ENCODE measurements at regions not wholly inside any gene's neighbourhood (a gene's known extent, or its start where the extent isn't known, plus 50 kb on each side); places are given as distances from the start of the nearest gene placed in this dataset.

DNA sequence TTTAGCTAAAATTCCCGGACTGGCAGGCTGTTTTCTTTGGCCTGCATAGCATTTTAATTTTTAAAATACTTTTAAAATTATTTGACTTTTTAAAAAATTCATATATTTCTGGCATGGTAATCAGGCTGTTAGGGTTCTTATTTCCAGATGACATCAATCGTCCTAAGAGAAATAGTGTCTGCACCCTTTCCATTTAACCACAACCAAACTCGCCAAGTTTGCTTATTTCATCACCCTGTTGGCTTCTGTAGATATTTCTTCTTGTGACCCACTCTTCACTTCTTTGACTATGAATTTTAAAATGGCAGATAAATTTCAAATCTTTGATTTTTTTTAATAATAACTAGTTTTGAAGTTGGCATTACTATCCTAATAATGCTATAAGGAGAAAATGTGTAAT is 675.7 kb upstream of the FTMT start:
- POLR2A ChIA-PET = no interaction called here
- Histone ChIP-seq H3K9me3 (ENCODE audit: control insufficient read depth, insufficient read depth, low read depth, low read length) (no peaks in the 10 kb centered on the region), H3K4me1 (ENCODE audit: control insufficient read depth, insufficient read depth, low read length) (no peaks in the 10 kb centered on the region), H3K36me3 (ENCODE audit: control insufficient read depth in 2 of 2, insufficient read depth in 1 of 2, low read length in 2 of 2) (no peaks in the 10 kb centered on the region), H3K4me3 (ENCODE audit: low read depth, low read length) (no peak overlapping the region), H3K27ac (ENCODE audit: extremely low read depth, low read depth, low read length) (no peak overlapping the region)
- TF ChIP-seq KLF17 (tag by site-specific recombination; IDR thresholded peaks at IDR 0.05) (no peak), ZNF610 (tag by site-specific recombination; IDR thresholded peaks at IDR 0.05; ENCODE audit: borderline replicate concordance) (no peak), PRDM6 (tag by site-specific recombination; IDR thresholded peaks at IDR 0.05) (no peak), ZBTB8A (tag by site-specific recombination; IDR thresholded peaks at IDR 0.05) (no peak), ZNF658 (tag by site-specific recombination; IDR thresholded peaks at IDR 0.05) (no peak), PRDM2 (tag by site-specific recombination; IDR thresholded peaks at IDR 0.05; ENCODE audit: borderline replicate concordance) (no peak), ZNF626 (tag by site-specific recombination; IDR thresholded peaks at IDR 0.05) (no peak), ATF2 (tag by site-specific recombination; IDR thresholded peaks at IDR 0.05; ENCODE audit: low read depth) (no peak), ZNF169 (tag by site-specific recombination; IDR thresholded peaks at IDR 0.05) (no peak), ZFP37 (tag by site-specific recombination; IDR thresholded peaks at IDR 0.05) (no peak), ZNF48 (tag by site-specific recombination; IDR thresholded peaks at IDR 0.05) (no peak), ZNF529 (tag by site-specific recombination; IDR thresholded peaks at IDR 0.05; ENCODE audit: insufficient replicate concordance) (no peak), ZNF558 (tag by site-specific recombination; IDR thresholded peaks at IDR 0.05) (no peak)
- CTCF ChIA-PET = interaction anchor here (1.3 kb wide), 1 partner anchor 10 kb away, joined by 3 read pairs; no protein-coding TSS in a partner anchor

DNA sequence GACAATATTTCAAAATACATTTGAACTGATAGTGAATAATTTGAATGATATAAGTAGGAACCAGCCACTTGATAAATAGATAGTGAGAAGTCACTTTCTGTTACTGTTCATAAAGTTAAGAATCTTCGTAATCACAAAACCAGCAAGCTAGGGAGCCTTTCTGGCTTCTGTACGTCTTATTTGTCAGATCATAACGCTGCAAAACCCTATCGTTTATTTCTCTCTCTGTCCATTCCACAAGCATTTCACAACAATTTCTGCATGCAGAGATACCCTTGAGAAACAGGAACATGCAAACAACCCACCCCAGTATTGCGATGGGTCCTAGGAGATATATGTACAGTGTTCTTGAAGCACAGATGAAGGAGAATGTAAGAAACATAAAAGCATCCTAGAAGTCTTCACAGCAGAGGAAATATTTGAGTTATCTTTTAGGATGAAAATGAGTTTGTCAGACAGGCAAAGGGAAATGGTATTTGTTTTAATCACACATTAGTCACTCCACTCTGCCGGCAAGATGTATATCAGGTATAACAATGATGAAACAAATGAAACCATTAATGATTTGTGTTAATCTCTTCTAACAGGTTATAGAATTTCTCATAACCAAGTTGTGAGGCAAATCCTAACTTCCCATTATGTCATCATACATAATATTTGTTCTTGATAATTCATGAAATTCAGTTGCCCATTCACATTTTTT is 668.7 kb upstream of the FTMT start:
- ChIA-PET POLR2A (no interaction called here), CTCF (no interaction called here)
- Histone ChIP-seq H3K4me3 (ENCODE audit: low read depth, low read length) (no peak overlapping the region), H3K36me3 (ENCODE audit: control insufficient read depth in 2 of 2, insufficient read depth in 1 of 2, low read length in 2 of 2) (no peaks in the 10 kb centered on the region), H3K4me1 (ENCODE audit: control insufficient read depth, insufficient read depth, low read length) (no peaks in the 10 kb centered on the region), H3K9me3 (ENCODE audit: control insufficient read depth, insufficient read depth, low read depth, low read length) (no peaks in the 10 kb centered on the region), H3K27ac (ENCODE audit: extremely low read depth, low read depth, low read length) (no peak overlapping the region)
- TF ChIP-seq ZNF629 (tag by site-specific recombination; IDR thresholded peaks at IDR 0.05) (no peak), ZNF280D (tag by site-specific recombination; IDR thresholded peaks at IDR 0.05) (no peak), FEZF1 (tag by site-specific recombination; IDR thresholded peaks at IDR 0.05) (no peak), ZNF248 (tag by site-specific recombination; IDR thresholded peaks at IDR 0.05) (no peak), MZF1 (tag by site-specific recombination; IDR thresholded peaks at IDR 0.05; ENCODE audit: borderline replicate concordance) (no peak), ZNF266 (tag by site-specific recombination; IDR thresholded peaks at IDR 0.05; ENCODE audit: low read depth) (no peak)
- TF ChIP-seq, protein P1, sequence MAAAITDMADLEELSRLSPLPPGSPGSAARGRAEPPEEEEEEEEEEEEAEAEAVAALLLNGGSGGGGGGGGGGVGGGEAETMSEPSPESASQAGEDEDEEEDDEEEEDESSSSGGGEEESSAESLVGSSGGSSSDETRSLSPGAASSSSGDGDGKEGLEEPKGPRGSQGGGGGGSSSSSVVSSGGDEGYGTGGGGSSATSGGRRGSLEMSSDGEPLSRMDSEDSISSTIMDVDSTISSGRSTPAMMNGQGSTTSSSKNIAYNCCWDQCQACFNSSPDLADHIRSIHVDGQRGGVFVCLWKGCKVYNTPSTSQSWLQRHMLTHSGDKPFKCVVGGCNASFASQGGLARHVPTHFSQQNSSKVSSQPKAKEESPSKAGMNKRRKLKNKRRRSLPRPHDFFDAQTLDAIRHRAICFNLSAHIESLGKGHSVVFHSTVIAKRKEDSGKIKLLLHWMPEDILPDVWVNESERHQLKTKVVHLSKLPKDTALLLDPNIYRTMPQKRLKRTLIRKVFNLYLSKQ (tag by site-specific recombination; IDR thresholded peaks at IDR 0.05; ENCODE audit: borderline replicate concordance) = no peak
